IgD-negative memory B cell (primary cell): ENCODE measurements at regions not wholly inside any gene's neighbourhood (a gene's known extent, or its start where the extent isn't known, plus 50 kb on each side); places are given as distances from the start of the nearest gene placed in this dataset.

ENCODE experiments used
- H3K27ac Mint-ChIP-seq, 3 donors: one replicate each; pipeline ENCODE4 v1.8.0; 2020 to 2022; ENCODE audit warnings: mild to moderate bottlenecking in 3 of 3, mixed read lengths in 3 of 3, moderate library complexity in 1 of 3
- H3K27me3 Mint-ChIP-seq: one replicate; pipeline ENCODE4 v1.8.0; 2021; ENCODE audit warnings: mixed read lengths
- H3K36me3 Mint-ChIP-seq: one replicate; pipeline ENCODE4 v1.8.0; 2020; ENCODE audit warnings: mild to moderate bottlenecking, mixed read lengths
- H3K4me1 Mint-ChIP-seq, 3 donors: one replicate each; pipeline ENCODE4 v1.8.0; 2020 to 2022; ENCODE audit warnings: mixed read lengths in 3 of 3, mild to moderate bottlenecking in 1 of 3
- H3K4me3 Mint-ChIP-seq, 4 donors: one replicate each; pipeline ENCODE4 v1.8.0; 2020 to 2022; ENCODE audit warnings: mild to moderate bottlenecking in 4 of 4, mixed read lengths in 4 of 4, moderate library complexity in 3 of 4
- H3K9me3 Mint-ChIP-seq, 3 donors: one replicate each; pipeline ENCODE4 v1.8.0; 2020 to 2021; ENCODE audit warnings: mixed read lengths in 3 of 3, mild to moderate bottlenecking in 1 of 3

GRCh38 chr1:63004868-63005267 is 220.9 kb downstream of the ATG4C start:
- H3K4me3 Mint-ChIP-seq, result no peak overlapping the region
- H3K9me3 Mint-ChIP-seq, result no peaks in the 10 kb centered on the region
- no peak overlapping the region for H3K27ac Mint-ChIP-seq
- H3K27me3 Mint-ChIP-seq, result peaks cover 3% of the 10 kb centered on the region
- H3K36me3 Mint-ChIP-seq, result no peaks in the 10 kb centered on the region
- no peaks in the 10 kb centered on the region for H3K4me1 Mint-ChIP-seq

GRCh38 chr1:63005812-63006211 is 221.9 kb downstream of the ATG4C start:
- Mint-ChIP-seq H3K36me3 (no peaks in the 10 kb centered on the region), H3K4me1 (no peaks in the 10 kb centered on the region), H3K27me3 (no peaks in the 10 kb centered on the region), H3K4me3 (no peak overlapping the region), H3K27ac (no peak overlapping the region), H3K9me3 (no peaks in the 10 kb centered on the region)

- Mint-ChIP-seq H3K4me3 (no peak overlapping the region), H3K27ac (no peak overlapping the region), H3K4me1 (no peaks in the 10 kb centered on the region), H3K36me3 (no peaks in the 10 kb centered on the region), H3K27me3 (no peaks in the 10 kb centered on the region), H3K9me3 (no peaks in the 10 kb centered on the region)
Measured at GRCh38 chr1:63009421-63009820, 225.5 kb downstream of the ATG4C start.

GRCh38 chr1:63010913-63011660 is 227.2 kb downstream of the ATG4C start:
- H3K4me1 Mint-ChIP-seq, result no peaks in the 10 kb centered on the region
- peaks cover 1% of the 10 kb centered on the region for H3K36me3 Mint-ChIP-seq
- H3K27me3 Mint-ChIP-seq, result no peaks in the 10 kb centered on the region
- H3K4me3 Mint-ChIP-seq, result no peak overlapping the region
- H3K27ac Mint-ChIP-seq, result no peak overlapping the region
- H3K9me3 Mint-ChIP-seq, result peaks cover 0 to 4% (median 0%) of the 10 kb centered on the region in 3 donors

GRCh38 chr1:63012339-63012738 is 228.4 kb downstream of the ATG4C start:
- no peak overlapping the region for H3K4me3 Mint-ChIP-seq
- no peaks in the 10 kb centered on the region for H3K27me3 Mint-ChIP-seq
- H3K27ac Mint-ChIP-seq, result no peak overlapping the region
- peaks cover 3% of the 10 kb centered on the region for H3K36me3 Mint-ChIP-seq
- no peaks in the 10 kb centered on the region for H3K4me1 Mint-ChIP-seq
- peaks cover 0 to 4% (median 0%) of the 10 kb centered on the region in 3 donors for H3K9me3 Mint-ChIP-seq

GRCh38 chr1:63014267-63014666 is 230.3 kb downstream of the ATG4C start:
- Mint-ChIP-seq H3K4me3 (no peak overlapping the region), H3K36me3 (peaks cover 3% of the 10 kb centered on the region), H3K4me1 (no peaks in the 10 kb centered on the region), H3K27ac (peak overlapping the region in 1 of 3 donors; percentile 10), H3K9me3 (peaks cover 0 to 4% (median 0%) of the 10 kb centered on the region in 3 donors), H3K27me3 (no peaks in the 10 kb centered on the region)

- no peak overlapping the region for H3K27ac Mint-ChIP-seq
- H3K9me3 Mint-ChIP-seq, result peaks cover 1 to 7% (median 3%) of the 10 kb centered on the region in 3 donors
Measured at GRCh38 chr1:63022319-63022718, 238.4 kb downstream of the ATG4C start.

GRCh38 chr1:63023171-63023570 is 239.2 kb downstream of the ATG4C start:
- H3K36me3 Mint-ChIP-seq, result no peaks in the 10 kb centered on the region

More at GRCh38 chr1:63022319-63022718, 238.4 kb downstream of the ATG4C start:
- no peak overlapping the region for H3K4me3 Mint-ChIP-seq
- H3K27me3 Mint-ChIP-seq, result peaks cover 2% of the 10 kb centered on the region
- no peaks in the 10 kb centered on the region for H3K36me3 Mint-ChIP-seq
- H3K4me1 Mint-ChIP-seq, result no peaks in the 10 kb centered on the region

GRCh38 chr1:63023637-63024036 is 239.7 kb downstream of the ATG4C start:
- peaks cover 1 to 7% (median 3%) of the 10 kb centered on the region in 3 donors for H3K9me3 Mint-ChIP-seq
- no peak overlapping the region for H3K27ac Mint-ChIP-seq
- peaks cover 2% of the 10 kb centered on the region for H3K27me3 Mint-ChIP-seq
- no peak overlapping the region for H3K4me3 Mint-ChIP-seq
- no peaks in the 10 kb centered on the region for H3K4me1 Mint-ChIP-seq
- H3K36me3 Mint-ChIP-seq, result no peaks in the 10 kb centered on the region

More at GRCh38 chr1:63023171-63023570, 239.2 kb downstream of the ATG4C start:
- no peaks in the 10 kb centered on the region for H3K4me1 Mint-ChIP-seq
- peaks cover 1 to 7% (median 3%) of the 10 kb centered on the region in 3 donors for H3K9me3 Mint-ChIP-seq
- H3K4me3 Mint-ChIP-seq, result no peak overlapping the region
- peaks cover 2% of the 10 kb centered on the region for H3K27me3 Mint-ChIP-seq
- H3K27ac Mint-ChIP-seq, result no peak overlapping the region

GRCh38 chr1:63024132-63024531 is 240.2 kb downstream of the ATG4C start:
- H3K4me1 Mint-ChIP-seq, result no peaks in the 10 kb centered on the region
- H3K27me3 Mint-ChIP-seq, result peaks cover 2% of the 10 kb centered on the region
- no peak overlapping the region for H3K27ac Mint-ChIP-seq
- peaks cover 1 to 9% (median 5%) of the 10 kb centered on the region in 3 donors for H3K9me3 Mint-ChIP-seq
- peaks cover 3% of the 10 kb centered on the region for H3K36me3 Mint-ChIP-seq
- no peak overlapping the region for H3K4me3 Mint-ChIP-seq

GRCh38 chr1:63027176-63027575 is 243.2 kb downstream of the ATG4C start:
- H3K9me3 Mint-ChIP-seq, result peaks cover 1 to 14% (median 6%) of the 10 kb centered on the region in 3 donors
- H3K27me3 Mint-ChIP-seq, result peaks cover 1% of the 10 kb centered on the region
- no peaks in the 10 kb centered on the region for H3K4me1 Mint-ChIP-seq
- H3K36me3 Mint-ChIP-seq, result peaks cover 3% of the 10 kb centered on the region
- H3K4me3 Mint-ChIP-seq, result no peak overlapping the region
- no peak overlapping the region for H3K27ac Mint-ChIP-seq

- peaks cover 0 to 7% (median 3%) of the 10 kb centered on the region in 3 donors for H3K9me3 Mint-ChIP-seq
- peaks cover 3% of the 10 kb centered on the region for H3K36me3 Mint-ChIP-seq
- peaks cover 1% of the 10 kb centered on the region for H3K27me3 Mint-ChIP-seq
- H3K4me3 Mint-ChIP-seq, result no peak overlapping the region
- no peaks in the 10 kb centered on the region for H3K4me1 Mint-ChIP-seq
- H3K27ac Mint-ChIP-seq, result no peak overlapping the region
Measured at GRCh38 chr1:63032171-63032570, 248.2 kb downstream of the ATG4C start.

GRCh38 chr1:63033211-63033610 is 249.3 kb downstream of the ATG4C start:
- peaks cover 0 to 7% (median 5%) of the 10 kb centered on the region in 3 donors for H3K9me3 Mint-ChIP-seq
- peaks cover 3% of the 10 kb centered on the region for H3K36me3 Mint-ChIP-seq
- no peaks in the 10 kb centered on the region for H3K4me1 Mint-ChIP-seq
- no peak overlapping the region for H3K27ac Mint-ChIP-seq
- H3K27me3 Mint-ChIP-seq, result peaks cover 1% of the 10 kb centered on the region
- no peak overlapping the region for H3K4me3 Mint-ChIP-seq

- Mint-ChIP-seq H3K4me3 (no peak overlapping the region), H3K36me3 (no peaks in the 10 kb centered on the region), H3K4me1 (no peaks in the 10 kb centered on the region), H3K9me3 (peaks cover 0 to 4% (median 1%) of the 10 kb centered on the region in 3 donors), H3K27ac (no peak overlapping the region), H3K27me3 (peaks cover 1% of the 10 kb centered on the region)
Measured at GRCh38 chr1:63034256-63034655, 250.3 kb downstream of the ATG4C start.

GRCh38 chr1:63038586-63038985 is 254.7 kb downstream of the ATG4C start:
- Mint-ChIP-seq H3K27ac (no peak overlapping the region), H3K4me3 (no peak overlapping the region), H3K9me3 (peaks cover 0 to 1% (median 0%) of the 10 kb centered on the region in 3 donors), H3K4me1 (no peaks in the 10 kb centered on the region), H3K27me3 (no peaks in the 10 kb centered on the region), H3K36me3 (no peaks in the 10 kb centered on the region)

GRCh38 chr1:63041660-63042059 is 257.7 kb downstream of the ATG4C start:
- no peaks in the 10 kb centered on the region for H3K4me1 Mint-ChIP-seq
- H3K27me3 Mint-ChIP-seq, result no peaks in the 10 kb centered on the region
- H3K36me3 Mint-ChIP-seq, result no peaks in the 10 kb centered on the region
- H3K4me3 Mint-ChIP-seq, result no peak overlapping the region
- H3K9me3 Mint-ChIP-seq, result peaks cover 0 to 4% (median 0%) of the 10 kb centered on the region in 3 donors
- H3K27ac Mint-ChIP-seq, result peak overlapping the region in 1 of 3 donors; percentile 89
